HG02870 (cell line): ENCODE measurements at regions not wholly inside any gene's neighbourhood (a gene's known extent, or its start where the extent isn't known, plus 50 kb on each side); places are given as distances from the start of the nearest gene placed in this dataset.
A peak's percentile ranks its signal among the peaks of the same experiment; 100 is the strongest.

ENCODE experiments used
- ATAC-seq: cut with Tn5 transposase; IDR thresholded peaks from one replicate; pipeline ENCODE4 v1.9.1; 2021; ENCODE audit warnings: mild to moderate bottlenecking, moderate library complexity; ENCODE audit not compliant: unreplicated experiment

GRCh38 chr4:108567831-108568230 lies 52.5 kb upstream of the RPL34 start:
- no peak for ATAC-seq

GRCh38 chr4:108561116-108561515 lies 59.3 kb upstream of the RPL34 start:
- ATAC-seq = no peak

GRCh38 chr4:108560616-108561015 lies 59.8 kb upstream of the RPL34 start:
- no peak for ATAC-seq

- no peak for ATAC-seq
These were observed 60.5 kb upstream of the RPL34 start for GRCh38 chr4:108559911-108560310.

- no peak for ATAC-seq
These were observed 61.1 kb upstream of the RPL34 start for GRCh38 chr4:108559068-108559793.

- peak; percentile 46 for ATAC-seq
These were observed 63.7 kb upstream of the RPL34 start for GRCh38 chr4:108556588-108557200.

- ATAC-seq = no peak
These were observed 64.2 kb upstream of the RPL34 start for GRCh38 chr4:108556166-108556565.

GRCh38 chr4:108555701-108556100 lies 64.7 kb upstream of the RPL34 start:
- ATAC-seq = no peak

- no peak for ATAC-seq
These were observed 72.7 kb upstream of the RPL34 start for GRCh38 chr4:108547682-108548081.

GRCh38 chr4:108546728-108547127 lies 73.6 kb upstream of the RPL34 start:
- no peak for ATAC-seq

GRCh38 chr4:108544481-108544880 lies 75.9 kb upstream of the RPL34 start:
- no peak for ATAC-seq

GRCh38 chr4:108543359-108543968 lies 76.9 kb upstream of the RPL34 start:
- ATAC-seq = no peak

GRCh38 chr4:108540536-108540935 lies 79.8 kb upstream of the RPL34 start:
- no peak for ATAC-seq

- no peak for ATAC-seq
These were observed 83.8 kb upstream of the RPL34 start for GRCh38 chr4:108536577-108536976.

- no peak for ATAC-seq
These were observed 84.6 kb upstream of the RPL34 start for GRCh38 chr4:108535757-108536156.

- ATAC-seq = no peak
These were observed 86.5 kb upstream of the RPL34 start for GRCh38 chr4:108533876-108534275.

GRCh38 chr4:108533245-108533844 lies 87.0 kb upstream of the RPL34 start:
- no peak for ATAC-seq

GRCh38 chr4:108532738-108533137 lies 87.6 kb upstream of the RPL34 start:
- no peak for ATAC-seq

GRCh38 chr4:108532187-108532586 lies 88.2 kb upstream of the RPL34 start:
- no peak for ATAC-seq

GRCh38 chr4:108531461-108531860 lies 88.9 kb upstream of the RPL34 start:
- ATAC-seq = no peak

GRCh38 chr4:108529984-108530905 lies 90.1 kb upstream of the RPL34 start:
- no peak for ATAC-seq
